GM12875 (cell line): ENCODE measurements at regions not wholly inside any gene's neighbourhood (a gene's known extent, or its start where the extent isn't known, plus 50 kb on each side); places are given as distances from the start of the nearest gene placed in this dataset.
"Not testable (repeated sequence)": the region's sequence is repeated elsewhere in the genome, so short reads cannot be mapped to it uniquely, and the experiment has no call there.

Experiments
- H3K4me3 ChIP-seq: one replicate; pipeline ENCODE4 v1.5.1; 2011; ENCODE audit warnings: low read depth, low read length, control low read depth
- TF ChIP-seq, protein P1 (sequence below): IDR thresholded peaks from 2 replicates; pipeline ENCODE4 v1.5.1; 2011; ENCODE audit warnings: low read depth, mild to moderate bottlenecking, control low read depth, inconsistent platforms, low read length, moderate library complexity, borderline replicate concordance; ENCODE audit not compliant: insufficient read depth

DNA sequence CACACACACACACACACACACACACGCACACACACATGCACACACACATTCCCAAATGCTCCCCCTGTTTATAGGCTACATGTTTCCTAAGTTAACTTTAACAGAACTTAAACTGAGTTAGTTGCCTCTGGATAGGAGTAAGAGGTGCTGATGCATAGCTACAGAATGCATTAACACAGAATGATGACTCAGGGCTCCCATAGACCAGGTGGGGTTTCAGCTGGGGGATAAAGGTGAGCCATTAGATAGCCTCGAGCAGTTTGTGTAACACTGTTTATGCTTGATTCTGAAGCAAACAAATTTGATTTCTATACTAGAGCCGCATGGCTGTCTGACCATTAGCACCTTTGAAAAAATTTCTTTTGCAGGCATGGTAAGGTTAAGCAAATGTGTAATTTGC is 741.0 kb downstream of the PLCL1 start:
- TF ChIP-seq, protein P1, sequence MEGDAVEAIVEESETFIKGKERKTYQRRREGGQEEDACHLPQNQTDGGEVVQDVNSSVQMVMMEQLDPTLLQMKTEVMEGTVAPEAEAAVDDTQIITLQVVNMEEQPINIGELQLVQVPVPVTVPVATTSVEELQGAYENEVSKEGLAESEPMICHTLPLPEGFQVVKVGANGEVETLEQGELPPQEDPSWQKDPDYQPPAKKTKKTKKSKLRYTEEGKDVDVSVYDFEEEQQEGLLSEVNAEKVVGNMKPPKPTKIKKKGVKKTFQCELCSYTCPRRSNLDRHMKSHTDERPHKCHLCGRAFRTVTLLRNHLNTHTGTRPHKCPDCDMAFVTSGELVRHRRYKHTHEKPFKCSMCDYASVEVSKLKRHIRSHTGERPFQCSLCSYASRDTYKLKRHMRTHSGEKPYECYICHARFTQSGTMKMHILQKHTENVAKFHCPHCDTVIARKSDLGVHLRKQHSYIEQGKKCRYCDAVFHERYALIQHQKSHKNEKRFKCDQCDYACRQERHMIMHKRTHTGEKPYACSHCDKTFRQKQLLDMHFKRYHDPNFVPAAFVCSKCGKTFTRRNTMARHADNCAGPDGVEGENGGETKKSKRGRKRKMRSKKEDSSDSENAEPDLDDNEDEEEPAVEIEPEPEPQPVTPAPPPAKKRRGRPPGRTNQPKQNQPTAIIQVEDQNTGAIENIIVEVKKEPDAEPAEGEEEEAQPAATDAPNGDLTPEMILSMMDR, result no peak
- no peak overlapping the region for H3K4me3 ChIP-seq

DNA sequence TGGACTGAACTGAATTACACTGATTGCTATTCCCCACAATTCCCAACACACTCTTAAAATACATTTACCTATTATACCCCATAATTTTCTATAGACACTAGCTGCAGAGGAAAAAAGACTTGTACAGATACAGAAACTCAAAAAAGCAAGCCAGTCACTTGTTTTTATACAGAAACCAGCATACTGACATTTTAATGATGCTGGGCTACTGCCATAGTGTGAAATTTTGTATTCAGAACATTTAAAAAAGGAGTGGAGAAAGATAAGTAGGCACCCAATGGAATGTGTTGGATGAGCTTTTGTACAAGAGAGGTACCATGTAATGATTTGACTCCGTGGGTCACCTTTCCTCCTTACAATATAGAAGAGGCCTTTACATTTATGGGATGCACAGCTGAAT is 740.1 kb downstream of the PLCL1 start:
- TF ChIP-seq, protein P1, result no peak
- no peak overlapping the region for H3K4me3 ChIP-seq

DNA sequence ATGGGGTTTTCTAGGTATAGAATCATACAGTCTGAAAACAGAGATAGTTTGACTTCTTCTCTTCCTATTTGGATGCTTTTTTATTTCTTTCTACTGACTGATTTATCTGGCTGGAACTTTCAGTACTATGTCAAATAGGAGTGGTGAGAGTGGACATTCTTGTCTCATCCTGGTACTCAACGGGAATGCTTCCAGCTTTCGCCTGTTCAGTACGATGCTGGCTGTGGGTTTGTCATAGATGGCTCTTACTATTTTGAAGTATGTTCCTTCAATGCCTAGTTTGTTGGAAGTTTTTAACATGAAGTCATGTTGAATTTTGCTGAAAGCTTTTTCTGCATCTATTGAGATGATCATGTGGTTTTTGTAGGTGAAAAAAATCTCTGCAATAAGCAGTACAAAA is 730.4 kb downstream of the PLCL1 start:
- no peak overlapping the region for H3K4me3 ChIP-seq
- TF ChIP-seq, protein P1, result no peak

DNA sequence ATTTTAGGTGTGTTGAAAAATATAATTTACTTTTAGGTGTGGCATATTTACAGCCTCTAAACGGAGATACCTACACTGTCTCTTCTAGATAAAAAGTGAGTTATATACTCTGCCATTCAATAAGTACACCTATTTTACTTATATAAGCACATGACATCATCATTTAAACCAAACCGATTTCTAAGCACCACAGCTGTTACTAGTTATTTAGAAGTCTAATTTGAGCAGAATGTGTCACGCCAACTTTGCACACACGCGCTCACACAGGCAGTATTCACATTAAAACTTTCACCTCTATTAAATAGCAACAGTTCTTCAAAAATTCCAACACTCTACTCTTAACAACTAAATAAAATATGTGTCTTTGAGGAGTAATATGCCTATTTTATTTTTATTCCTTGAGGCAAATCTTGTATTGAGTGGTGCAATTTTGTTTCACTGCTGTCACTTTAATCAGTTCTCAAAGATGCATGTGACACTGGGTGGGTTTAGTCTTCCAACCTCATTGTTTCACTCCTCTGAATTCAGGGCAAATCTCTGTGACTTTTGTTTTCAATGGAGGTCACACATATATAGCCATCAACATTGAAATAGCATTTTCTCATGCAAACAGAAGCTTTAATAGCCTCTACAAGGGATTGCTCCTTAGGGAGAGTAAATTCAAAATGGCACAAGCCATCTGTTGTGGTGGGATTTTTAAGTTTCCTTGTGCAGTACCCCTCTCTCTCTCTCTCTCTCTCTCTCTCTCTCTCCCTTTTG is 721.0 kb downstream of the PLCL1 start:
- H3K4me3 ChIP-seq, result no peak overlapping the region
- TF ChIP-seq, protein P1, result no peak

DNA sequence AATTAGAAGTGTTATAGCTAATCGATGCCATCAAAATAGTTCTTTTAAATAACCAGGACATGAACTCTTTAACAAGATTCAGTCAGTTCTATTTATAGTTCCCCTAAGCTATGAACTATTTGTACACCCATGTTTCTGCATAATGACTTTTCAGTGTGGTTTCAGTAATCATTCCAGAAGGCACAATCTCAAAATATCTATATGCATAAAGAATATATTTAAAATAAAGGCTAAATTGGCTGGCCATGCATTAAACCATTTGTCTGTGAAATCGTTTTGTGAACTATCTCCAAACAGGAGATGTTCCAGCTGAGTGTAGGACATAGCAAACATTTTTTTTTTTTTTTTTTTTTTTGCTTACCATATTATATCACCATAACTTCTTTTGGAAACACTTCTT is 719.3 kb downstream of the PLCL1 start:
- TF ChIP-seq, protein P1, result no peak
- H3K4me3 ChIP-seq, result no peak overlapping the region

DNA sequence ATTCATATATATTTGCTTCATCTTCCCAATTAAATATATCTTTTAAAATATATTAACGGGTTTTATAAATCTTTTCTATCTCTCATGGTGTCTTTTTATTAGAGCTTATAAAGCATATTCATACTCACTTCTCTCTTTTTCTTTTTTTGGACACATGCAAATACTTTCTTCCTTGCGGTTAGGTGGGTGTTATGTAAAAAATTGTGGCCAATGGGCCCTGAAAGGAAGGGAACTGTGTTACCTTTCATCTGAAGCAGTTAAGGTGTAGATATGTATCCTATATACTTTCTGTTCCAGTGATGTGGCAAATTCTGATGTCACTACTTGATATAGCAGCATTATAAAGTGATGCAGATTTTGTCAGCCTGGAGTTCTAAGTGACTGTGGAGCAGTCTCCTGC is 714.5 kb downstream of the PLCL1 start:
- H3K4me3 ChIP-seq, result no peak overlapping the region
- TF ChIP-seq, protein P1, result no peak

DNA sequence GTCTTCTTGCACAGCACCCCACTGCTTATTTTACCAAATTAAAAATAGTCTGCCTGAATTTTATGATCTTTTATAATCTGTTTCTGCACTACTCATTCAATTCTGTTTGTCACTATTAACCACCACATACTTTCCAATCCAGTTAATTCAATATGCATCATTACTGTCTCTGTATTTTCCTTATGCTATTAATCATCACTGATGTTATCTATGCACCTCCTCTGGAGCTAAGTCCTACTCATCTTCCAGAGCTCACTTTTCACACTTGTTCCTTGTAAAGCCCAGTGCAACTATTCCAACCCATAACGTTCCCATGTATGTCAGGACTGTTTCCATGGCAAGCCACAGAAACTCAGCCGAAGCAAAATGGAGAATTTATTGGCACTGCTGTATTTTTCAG is 713.6 kb downstream of the PLCL1 start:
- no peak overlapping the region for H3K4me3 ChIP-seq
- TF ChIP-seq, protein P1, result no peak

DNA sequence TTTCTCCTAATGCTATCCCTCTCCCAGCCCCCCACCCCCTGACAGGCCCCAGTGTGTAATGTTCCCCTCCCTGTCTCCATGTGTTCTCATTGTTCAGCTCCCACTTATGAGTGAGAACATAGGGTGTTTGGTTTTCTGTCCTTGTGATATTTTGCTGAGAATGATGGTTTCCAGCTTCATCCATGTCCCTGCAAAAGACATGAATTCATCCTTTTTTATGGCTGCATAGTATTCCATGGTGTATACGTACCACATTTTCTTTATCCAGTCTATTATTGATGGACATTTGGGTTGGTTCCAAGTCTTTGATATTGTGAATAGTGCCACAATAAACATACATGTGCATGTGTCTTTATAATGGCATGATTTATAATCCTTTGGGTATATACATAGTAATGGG is 704.2 kb downstream of the PLCL1 start:
- not testable (repeated sequence) for H3K4me3 ChIP-seq
